Sigmoid colon (tissue), 6 donors: ENCODE measurements at regions not wholly inside any gene's neighbourhood (a gene's known extent, or its start where the extent isn't known, plus 50 kb on each side); places are given as distances from the start of the nearest gene placed in this dataset.
A peak's percentile ranks its signal among the peaks of the same experiment; 100 is the strongest.

ENCODE experiments used
- DNase-seq: peaks from one replicate; pipeline ENCODE4 v3.0.0-alpha.2; 2019
- H3K27ac ChIP-seq, 4 donors: fragments of 200-600 bp; sonication (generic); one replicate each; pipeline ENCODE4 v1.5.1; 2016 to 2019; ENCODE audit warnings: mild to moderate bottlenecking in 1 of 4
- H3K27me3 ChIP-seq, 3 donors: fragments of 200-600 bp; sonication (generic); one replicate each; pipeline ENCODE4 v1.5.1; 2019; ENCODE audit warnings: mild to moderate bottlenecking in 1 of 3
- H3K36me3 ChIP-seq, 4 donors: fragments of 200-600 bp; sonication (generic); one replicate each; pipeline ENCODE4 v1.5.1; 2016 to 2019
- H3K4me1 ChIP-seq, 4 donors: fragments of 200-600 bp; sonication (generic); one replicate each; pipeline ENCODE4 v1.5.1; 2017 to 2019
- H3K4me3 ChIP-seq, 4 donors: fragments of 200-600 bp; sonication (generic); one replicate each; pipeline ENCODE4 v1.5.1; 2017 to 2019; ENCODE audit warnings: mild to moderate bottlenecking in 2 of 4, moderate library complexity in 1 of 4
- H3K9me3 ChIP-seq, 4 donors: fragments of 200-600 bp in 3 of 4; sonication (generic) in 3 of 4; one replicate each; pipeline versions ENCODE4 v1.5.1 to v1.6.1; 2013 to 2019
- CTCF ChIP-seq, 4 experiments: fragments of 450-650 bp in 3 of 4; fragments of 200-600 bp in 1 of 4; IDR thresholded peaks; one replicate each; pipeline ENCODE4 v1.5.1; 2016 to 2019; ENCODE audit warnings: antibody characterized with exemption in 4 of 4, mild to moderate bottlenecking in 3 of 4, moderate library complexity in 2 of 4
- EP300 ChIP-seq, 4 donors: sonication (generic); formaldehyde crosslinking; IDR thresholded peaks; one replicate each; pipeline ENCODE4 v1.6.1; 2017; ENCODE audit warnings: antibody characterized with exemption in 4 of 4
- POLR2A ChIP-seq, 2 donors: fragments of 450-650 bp; IDR thresholded peaks; one replicate each; pipeline ENCODE4 v1.6.1; 2016; ENCODE audit warnings: antibody characterized with exemption in 2 of 2, mild to moderate bottlenecking in 2 of 2, moderate library complexity in 2 of 2
- POLR2AphosphoS5 ChIP-seq, 4 donors: sonication (generic); formaldehyde crosslinking; IDR thresholded peaks; one replicate each; pipeline ENCODE4 v1.6.1; 2017; ENCODE audit warnings: antibody characterized with exemption in 4 of 4
- WGBS, 2 donors: extraction: QIAGEN DNeasy Blood & Tissue Kit; methylation state at CpG; one replicate each; pipeline ENCODE4 v1.1.7; 2013; 5-methylcytosine and 5-hydroxymethylcytosine counted together
- intact Hi-C: fragments of 100-400 bp; cut with DNase I; formaldehyde crosslinking; loops from one replicate; pipeline ENCODE4 v1.15.1; 2023
- donor health status: healthy with polysubstance abuse.
- donor health status: healthy.

GRCh38 chr21:28111151-28111619, 881.5 kb downstream of the LTN1 start:
- TF ChIP-seq EP300 (IDR thresholded peaks at IDR 0.05), result no peak
- peak; percentile 43 to 74 (median 65) for TF ChIP-seq POLR2AphosphoS5 (IDR thresholded peaks at IDR 0.05)
- WGBS, 2 donors, result 56 to 73% methylated on average over 7 of the region's 7 CpGs
- H3K4me1 ChIP-seq, result peaks cover 0 to 28% (median 20%) of the 10 kb centered on the region in 4 donors
- H3K36me3 ChIP-seq, result no peaks in the 10 kb centered on the region
- peak overlapping the region in 3 of 4 donors; percentile 9 to 19 (median 15) for H3K4me3 ChIP-seq
- intact Hi-C loops, result no loop called here
- DNase-seq, result peak; percentile 89
- peak overlapping the region; percentile 37 to 63 (median 60) for H3K27ac ChIP-seq
- no peaks in the 10 kb centered on the region for H3K9me3 ChIP-seq
- H3K27me3 ChIP-seq, result no peaks in the 10 kb centered on the region

GRCh38 chr21:28110716-28111115, 882.0 kb downstream of the LTN1 start:
- no peaks in the 10 kb centered on the region for H3K36me3 ChIP-seq
- peak overlapping the region in 1 of 4 donors; percentile 9 for H3K4me3 ChIP-seq
- intact Hi-C loops, result no loop called here
- H3K27me3 ChIP-seq, result no peaks in the 10 kb centered on the region
- peak overlapping the region; percentile 37 to 63 (median 60) for H3K27ac ChIP-seq
- 78 to 79% methylated on average over 3 of the region's 3 CpGs for WGBS, 2 donors
- H3K9me3 ChIP-seq, result no peaks in the 10 kb centered on the region
- TF ChIP-seq POLR2A (IDR thresholded peaks at IDR 0.05) (no peak), CTCF (IDR thresholded peaks at IDR 0.05) (no peak), POLR2AphosphoS5 (IDR thresholded peaks at IDR 0.05) (no peak), EP300 (IDR thresholded peaks at IDR 0.05) (no peak)
- DNase-seq, result no peak
- H3K4me1 ChIP-seq, result peaks cover 0 to 28% (median 20%) of the 10 kb centered on the region in 4 donors

- peak overlapping the region in 3 of 4 donors; percentile 5 to 63 (median 59) for H3K27ac ChIP-seq
- no peaks in the 10 kb centered on the region for H3K36me3 ChIP-seq
- peaks cover 0 to 28% (median 20%) of the 10 kb centered on the region in 4 donors for H3K4me1 ChIP-seq
- H3K4me3 ChIP-seq, result no peak overlapping the region
- TF ChIP-seq POLR2A (IDR thresholded peaks at IDR 0.05) (no peak), CTCF (IDR thresholded peaks at IDR 0.05) (no peak), EP300 (IDR thresholded peaks at IDR 0.05) (no peak), POLR2AphosphoS5 (IDR thresholded peaks at IDR 0.05) (no peak)
- 75 to 81% methylated on average over 1 of the region's 1 CpG for WGBS, 2 donors
- no peaks in the 10 kb centered on the region for H3K9me3 ChIP-seq
- no peak for DNase-seq
- intact Hi-C loops, result no loop called here
- no peaks in the 10 kb centered on the region for H3K27me3 ChIP-seq
These were observed 882.6 kb downstream of the LTN1 start for GRCh38 chr21:28110074-28110473.

GRCh38 chr21:28106370-28106890, 886.2 kb downstream of the LTN1 start:
- Histone ChIP-seq H3K27me3 (no peaks in the 10 kb centered on the region), H3K9me3 (no peaks in the 10 kb centered on the region), H3K36me3 (no peaks in the 10 kb centered on the region), H3K4me1 (peaks cover 0 to 17% (median 12%) of the 10 kb centered on the region in 4 donors), H3K27ac (no peak overlapping the region), H3K4me3 (no peak overlapping the region)
- no peak for DNase-seq
- TF ChIP-seq POLR2AphosphoS5 (IDR thresholded peaks at IDR 0.05) (no peak), POLR2A (IDR thresholded peaks at IDR 0.05) (no peak), EP300 (IDR thresholded peaks at IDR 0.05) (no peak), CTCF (IDR thresholded peaks at IDR 0.05) (no peak)
- 73 to 78% methylated on average over 3 of the region's 3 CpGs for WGBS, 2 donors
- intact Hi-C loops, result no loop called here

GRCh38 chr21:28104346-28104745, 888.3 kb downstream of the LTN1 start:
- intact Hi-C loops, result no loop called here
- TF ChIP-seq POLR2AphosphoS5 (IDR thresholded peaks at IDR 0.05), result no peak
- no peak for TF ChIP-seq CTCF (IDR thresholded peaks at IDR 0.05)
- no peak for TF ChIP-seq POLR2A (IDR thresholded peaks at IDR 0.05)
- TF ChIP-seq EP300 (IDR thresholded peaks at IDR 0.05), result no peak
- Histone ChIP-seq H3K27ac (peak overlapping the region in 1 of 4 donors; percentile 55), H3K4me1 (peaks cover 0 to 7% (median 2%) of the 10 kb centered on the region in 4 donors), H3K4me3 (no peak overlapping the region), H3K36me3 (no peaks in the 10 kb centered on the region), H3K27me3 (no peaks in the 10 kb centered on the region), H3K9me3 (no peaks in the 10 kb centered on the region)
- no peak for DNase-seq
- WGBS, 2 donors, result 57 to 69% methylated on average over 5 of the region's 5 CpGs
